Upper lobe of left lung (tissue), 4 donors: ENCODE measurements at regions not wholly inside any gene's neighbourhood (a gene's known extent, or its start where the extent isn't known, plus 50 kb on each side); places are given as distances from the start of the nearest gene placed in this dataset.

Experiments
- EP300 ChIP-seq, 4 donors: sonication (generic); formaldehyde crosslinking; IDR thresholded peaks; one replicate each; pipeline ENCODE4 v1.5.1; 2017; ENCODE audit warnings: antibody characterized with exemption in 4 of 4, control low read depth in 2 of 4
- TF ChIP-seq, protein P1 (sequence below), 6 experiments: fragments of 450-650 bp in 4 of 6; fragments of 200-600 bp in 2 of 6; sonication (generic) in 2 of 6; IDR thresholded peaks; one replicate each; pipeline ENCODE4 v1.5.1; 2016 to 2019; ENCODE audit warnings: antibody characterized with exemption in 6 of 6

DNA sequence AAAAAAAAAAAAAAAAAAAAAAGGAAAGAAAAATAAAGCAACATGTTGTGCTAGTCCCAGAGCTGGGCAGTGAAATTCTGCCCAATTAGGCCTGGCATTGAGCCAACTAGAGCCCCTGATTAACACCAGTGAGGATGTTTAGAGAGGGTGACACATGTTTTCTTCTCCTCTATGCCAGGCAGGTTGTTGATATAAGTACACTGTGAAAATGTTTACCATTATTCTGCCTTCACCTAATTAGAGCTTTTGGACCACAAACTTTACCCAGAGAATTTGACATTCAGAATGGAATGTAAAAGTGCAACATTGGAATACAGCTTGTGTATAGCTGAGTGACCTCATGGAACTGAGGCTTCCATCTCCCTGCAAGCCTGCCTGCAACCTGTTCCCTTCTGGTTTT lies 62.0 kb upstream of the EPCAM start:
- TF ChIP-seq, protein P1, sequence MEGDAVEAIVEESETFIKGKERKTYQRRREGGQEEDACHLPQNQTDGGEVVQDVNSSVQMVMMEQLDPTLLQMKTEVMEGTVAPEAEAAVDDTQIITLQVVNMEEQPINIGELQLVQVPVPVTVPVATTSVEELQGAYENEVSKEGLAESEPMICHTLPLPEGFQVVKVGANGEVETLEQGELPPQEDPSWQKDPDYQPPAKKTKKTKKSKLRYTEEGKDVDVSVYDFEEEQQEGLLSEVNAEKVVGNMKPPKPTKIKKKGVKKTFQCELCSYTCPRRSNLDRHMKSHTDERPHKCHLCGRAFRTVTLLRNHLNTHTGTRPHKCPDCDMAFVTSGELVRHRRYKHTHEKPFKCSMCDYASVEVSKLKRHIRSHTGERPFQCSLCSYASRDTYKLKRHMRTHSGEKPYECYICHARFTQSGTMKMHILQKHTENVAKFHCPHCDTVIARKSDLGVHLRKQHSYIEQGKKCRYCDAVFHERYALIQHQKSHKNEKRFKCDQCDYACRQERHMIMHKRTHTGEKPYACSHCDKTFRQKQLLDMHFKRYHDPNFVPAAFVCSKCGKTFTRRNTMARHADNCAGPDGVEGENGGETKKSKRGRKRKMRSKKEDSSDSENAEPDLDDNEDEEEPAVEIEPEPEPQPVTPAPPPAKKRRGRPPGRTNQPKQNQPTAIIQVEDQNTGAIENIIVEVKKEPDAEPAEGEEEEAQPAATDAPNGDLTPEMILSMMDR (IDR thresholded peaks at IDR 0.05), result no peak
- no peak for TF ChIP-seq EP300 (IDR thresholded peaks at IDR 0.05)
